NOMO-1 treated with DMSO at 0.1 percent for 48 hours (cell line): ENCODE measurements at regions not wholly inside any gene's neighbourhood (a gene's known extent, or its start where the extent isn't known, plus 50 kb on each side); places are given as distances from the start of the nearest gene placed in this dataset.

ENCODE experiments used
- DNase-seq: peaks from one replicate; lab custom pipeline; 2025; ENCODE audit not compliant: unreplicated experiment; lab: John Stamatoyannopoulos, UW

- no peak for DNase-seq
Measured at GRCh38 chr13:68523838-68524424, 1293.8 kb upstream of the PCDH9 start.

- DNase-seq: no peak
Measured at GRCh38 chr13:68522184-68522583, 1292.0 kb upstream of the PCDH9 start.

GRCh38 chr13:68509734-68510621 lies 1279.8 kb upstream of the PCDH9 start:
- DNase-seq: no peak

GRCh38 chr13:68506888-68507551 lies 1276.9 kb upstream of the PCDH9 start:
- DNase-seq: no peak

- DNase-seq: no peak
Measured at GRCh38 chr13:68490594-68490993, 1260.5 kb upstream of the PCDH9 start.

GRCh38 chr13:68481130-68481529 lies 1251.0 kb upstream of the PCDH9 start:
- DNase-seq: no peak

- no peak for DNase-seq
Measured at GRCh38 chr13:68473834-68474326, 1243.7 kb upstream of the PCDH9 start.

GRCh38 chr13:68467160-68467559 lies 1237.0 kb upstream of the PCDH9 start:
- no peak for DNase-seq

GRCh38 chr13:68440874-68441273 lies 1210.7 kb upstream of the PCDH9 start:
- no peak for DNase-seq

GRCh38 chr13:68439817-68440216 lies 1209.7 kb upstream of the PCDH9 start:
- no peak for DNase-seq

- DNase-seq: no peak
Measured at GRCh38 chr13:68428292-68428691, 1198.2 kb upstream of the PCDH9 start.

GRCh38 chr13:68417801-68418200 lies 1187.7 kb upstream of the PCDH9 start:
- DNase-seq: no peak

GRCh38 chr13:68410007-68410406 lies 1179.9 kb upstream of the PCDH9 start:
- no peak for DNase-seq

- DNase-seq: no peak
Measured at GRCh38 chr13:68390987-68391386, 1160.9 kb upstream of the PCDH9 start.

- DNase-seq: no peak
Measured at GRCh38 chr13:68386808-68387207, 1156.7 kb upstream of the PCDH9 start.

- DNase-seq: no peak
Measured at GRCh38 chr13:68380041-68380973, 1150.2 kb upstream of the PCDH9 start.

- DNase-seq: no peak
Measured at GRCh38 chr13:68378294-68378693, 1148.2 kb upstream of the PCDH9 start.

- no peak for DNase-seq
Measured at GRCh38 chr13:68375004-68375403, 1144.9 kb upstream of the PCDH9 start.

GRCh38 chr13:68369739-68370138 lies 1139.6 kb upstream of the PCDH9 start:
- no peak for DNase-seq

GRCh38 chr13:68368922-68369321 lies 1138.8 kb upstream of the PCDH9 start:
- DNase-seq: no peak

- DNase-seq: no peak
Measured at GRCh38 chr13:68359105-68359504, 1129.0 kb upstream of the PCDH9 start.
